ENCODE measurements at regions not wholly inside any gene's neighbourhood (a gene's known extent, or its start where the extent isn't known, plus 50 kb on each side); places are given as distances from the start of the nearest gene placed in this dataset.

GRCh38 chrX:108811891-108812290, 75.5 kb upstream of the IRS4 start:
- no peak overlapping the region for H2AK5ac ChIP-seq (ENCODE audit: low read depth, low read length)
- CTCF ChIA-PET (ENCODE audit: partially characterized antibody), result interaction anchor here (1.3 to 1.6 kb wide), 3 partner anchors 12 to 112 kb away, joined by 3 read pairs; no protein-coding TSS in a partner anchor
- POLR2A ChIA-PET (ENCODE audit: partially characterized antibody), result no interaction called here
- H3K4me1 ChIP-seq (replicated peaks in 1 of 4; ENCODE audit: control insufficient read depth in 3 of 4, insufficient read depth in 4 of 4, low read length in 3 of 4), result no peaks in the 10 kb centered on the region
- no peak overlapping the region for H3K9ac ChIP-seq (replicated peaks in 1 of 4; ENCODE audit: extremely low read depth in 1 of 4, low read depth in 3 of 4, low read length in 3 of 4)
- H3K79me2 ChIP-seq (ENCODE audit: control insufficient read depth in 1 of 2, insufficient read depth in 2 of 2, low read length in 2 of 2), result no peaks in the 10 kb centered on the region
- H3K4me3 ChIP-seq (ENCODE audit: extremely low read depth in 1 of 4, insufficient read depth in 2 of 4, low read depth in 3 of 4, low read length in 4 of 4), result no peak overlapping the region
- FAIRE-seq (peak; percentile 82), DNase-seq (ENCODE audit: low read depth in 1 of 2, low spot score in 2 of 2) (no peak)
- no peak overlapping the region for H2BK12ac ChIP-seq (ENCODE audit: low read depth, low read length)
- no peak overlapping the region for H4K5ac ChIP-seq (ENCODE audit: insufficient read length, low read depth, low read length)
- H3K56ac ChIP-seq (replicated peaks; ENCODE audit: insufficient read length, low read depth, low read length), result no peak overlapping the region
- H2AFZ ChIP-seq (ENCODE audit: low read length), result no peak overlapping the region
- H2BK20ac ChIP-seq (ENCODE audit: low read length), result no peak overlapping the region
- H3K27ac ChIP-seq (ENCODE audit: low read depth, low read length), result no peak overlapping the region
- no peaks in the 10 kb centered on the region for H3K36me3 ChIP-seq (ENCODE audit: control insufficient read depth in 2 of 4, insufficient read depth in 4 of 4, low read length in 3 of 4)
- H4K20me1 ChIP-seq (replicated peaks in 1 of 2; ENCODE audit: control insufficient read depth in 1 of 2, insufficient read depth in 2 of 2, low read length in 2 of 2), result no peaks in the 10 kb centered on the region
- no peak overlapping the region for H4K91ac ChIP-seq (replicated peaks; ENCODE audit: insufficient read length, low read length)
- H3K27me3 ChIP-seq (replicated peaks in 1 of 4; ENCODE audit: control insufficient read depth in 3 of 4, extremely low read depth in 1 of 4, insufficient read depth in 3 of 4, low read length in 3 of 4), result no peaks in the 10 kb centered on the region
- no peak overlapping the region for H3K4ac ChIP-seq (replicated peaks; ENCODE audit: insufficient read length, low read depth, low read length)
- H4K8ac ChIP-seq (ENCODE audit: extremely low read depth, insufficient read depth, low read length), result no peak overlapping the region
- no peak overlapping the region for H3K14ac ChIP-seq (ENCODE audit: insufficient read length)
- H3K4me2 ChIP-seq (ENCODE audit: insufficient read depth in 1 of 2, low read depth in 2 of 2, low read length in 2 of 2), result no peak overlapping the region
- H3K18ac ChIP-seq (ENCODE audit: extremely low read depth, low read length), result no peak overlapping the region
- no peak for TF ChIP-seq EZH2 (IDR thresholded peaks at IDR 0.05; ENCODE audit: low read depth, low read length, severe bottlenecking)
- TF ChIP-seq SRF (IDR thresholded peaks at IDR 0.05; ENCODE audit: low read depth, low read length), result no peak
- peak; percentile 30 to 52; a peak in 3 of 4 replicates for TF ChIP-seq RAD21 (IDR thresholded peaks at IDR 0.05 in 1 of 2, conservative IDR thresholded peaks at IDR 0.05 in 1 of 2; ENCODE audit: low read depth in 2 of 2, low read length in 2 of 2)
- TF ChIP-seq SIN3A (conservative IDR thresholded peaks at IDR 0.05 in 1 of 2, IDR thresholded peaks at IDR 0.05 in 1 of 2; ENCODE audit: low read depth in 1 of 2, low read length in 2 of 2), result no peak
- no peak for TF ChIP-seq TCF12 (IDR thresholded peaks at IDR 0.05; ENCODE audit: low read depth, low read length)
- no peak for TF ChIP-seq POU5F1 (IDR thresholded peaks at IDR 0.05; ENCODE audit: low read depth, low read length)
- TF ChIP-seq, protein P1, sequence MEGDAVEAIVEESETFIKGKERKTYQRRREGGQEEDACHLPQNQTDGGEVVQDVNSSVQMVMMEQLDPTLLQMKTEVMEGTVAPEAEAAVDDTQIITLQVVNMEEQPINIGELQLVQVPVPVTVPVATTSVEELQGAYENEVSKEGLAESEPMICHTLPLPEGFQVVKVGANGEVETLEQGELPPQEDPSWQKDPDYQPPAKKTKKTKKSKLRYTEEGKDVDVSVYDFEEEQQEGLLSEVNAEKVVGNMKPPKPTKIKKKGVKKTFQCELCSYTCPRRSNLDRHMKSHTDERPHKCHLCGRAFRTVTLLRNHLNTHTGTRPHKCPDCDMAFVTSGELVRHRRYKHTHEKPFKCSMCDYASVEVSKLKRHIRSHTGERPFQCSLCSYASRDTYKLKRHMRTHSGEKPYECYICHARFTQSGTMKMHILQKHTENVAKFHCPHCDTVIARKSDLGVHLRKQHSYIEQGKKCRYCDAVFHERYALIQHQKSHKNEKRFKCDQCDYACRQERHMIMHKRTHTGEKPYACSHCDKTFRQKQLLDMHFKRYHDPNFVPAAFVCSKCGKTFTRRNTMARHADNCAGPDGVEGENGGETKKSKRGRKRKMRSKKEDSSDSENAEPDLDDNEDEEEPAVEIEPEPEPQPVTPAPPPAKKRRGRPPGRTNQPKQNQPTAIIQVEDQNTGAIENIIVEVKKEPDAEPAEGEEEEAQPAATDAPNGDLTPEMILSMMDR (IDR thresholded peaks at IDR 0.05; ENCODE audit: control extremely low read depth in 1 of 3, insufficient read depth in 1 of 3, low read depth in 1 of 3, low read length in 3 of 3), result peak; percentile 34 to 87 (median 61)
- no peak for TF ChIP-seq BCL11A (IDR thresholded peaks at IDR 0.05; ENCODE audit: low read depth in 2 of 2, low read length in 2 of 2)
- no peak overlapping the region for H2BK15ac ChIP-seq (ENCODE audit: low read length)
- H2BK120ac ChIP-seq (replicated peaks; ENCODE audit: low read depth, low read length), result no peak overlapping the region
- no peak overlapping the region for H3K23ac ChIP-seq (ENCODE audit: insufficient read length)
- H3K23me2 ChIP-seq (ENCODE audit: low read depth, low read length), result no peaks in the 10 kb centered on the region
- no peaks in the 10 kb centered on the region for H3K9me3 ChIP-seq (ENCODE audit: insufficient read depth in 2 of 2, low read depth in 1 of 2, low read length in 1 of 2)
- no peaks in the 10 kb centered on the region for H3K79me1 ChIP-seq (ENCODE audit: low read depth, low read length)
- H2BK5ac ChIP-seq (ENCODE audit: low read depth, low read length), result no peak overlapping the region
